GM19452 (cell line): ENCODE measurements at regions not wholly inside any gene's neighbourhood (a gene's known extent, or its start where the extent isn't known, plus 50 kb on each side); places are given as distances from the start of the nearest gene placed in this dataset.

Source experiments
- ATAC-seq: cut with Tn5 transposase; IDR thresholded peaks from one replicate; pipeline ENCODE4 v1.9.1; 2021; ENCODE audit not compliant: unreplicated experiment

DNA sequence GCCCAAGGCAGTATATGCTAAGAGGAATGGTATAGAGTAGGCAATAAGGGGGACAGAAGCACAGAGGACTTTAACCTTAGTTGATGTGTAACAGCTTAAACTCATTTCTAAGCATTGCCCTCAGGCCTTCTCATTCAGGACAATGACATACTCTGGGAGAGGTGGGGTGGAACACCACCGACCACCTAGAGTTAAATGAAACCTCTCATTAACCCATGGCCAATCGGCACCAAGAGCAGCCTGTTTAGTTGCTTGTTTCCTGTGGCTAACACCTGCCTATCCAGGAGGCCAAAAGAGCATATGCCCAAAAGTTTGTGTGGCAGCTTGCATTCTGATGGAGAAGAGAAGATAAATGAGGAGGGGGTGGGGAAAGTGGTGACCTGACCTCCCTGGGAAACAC lies 50.0 kb downstream of the PABIR2 start:
- ATAC-seq: no peak

GRCh38 chrX:134746410-134746785 lies 50.6 kb downstream of the PABIR2 start:
- no peak for ATAC-seq

DNA sequence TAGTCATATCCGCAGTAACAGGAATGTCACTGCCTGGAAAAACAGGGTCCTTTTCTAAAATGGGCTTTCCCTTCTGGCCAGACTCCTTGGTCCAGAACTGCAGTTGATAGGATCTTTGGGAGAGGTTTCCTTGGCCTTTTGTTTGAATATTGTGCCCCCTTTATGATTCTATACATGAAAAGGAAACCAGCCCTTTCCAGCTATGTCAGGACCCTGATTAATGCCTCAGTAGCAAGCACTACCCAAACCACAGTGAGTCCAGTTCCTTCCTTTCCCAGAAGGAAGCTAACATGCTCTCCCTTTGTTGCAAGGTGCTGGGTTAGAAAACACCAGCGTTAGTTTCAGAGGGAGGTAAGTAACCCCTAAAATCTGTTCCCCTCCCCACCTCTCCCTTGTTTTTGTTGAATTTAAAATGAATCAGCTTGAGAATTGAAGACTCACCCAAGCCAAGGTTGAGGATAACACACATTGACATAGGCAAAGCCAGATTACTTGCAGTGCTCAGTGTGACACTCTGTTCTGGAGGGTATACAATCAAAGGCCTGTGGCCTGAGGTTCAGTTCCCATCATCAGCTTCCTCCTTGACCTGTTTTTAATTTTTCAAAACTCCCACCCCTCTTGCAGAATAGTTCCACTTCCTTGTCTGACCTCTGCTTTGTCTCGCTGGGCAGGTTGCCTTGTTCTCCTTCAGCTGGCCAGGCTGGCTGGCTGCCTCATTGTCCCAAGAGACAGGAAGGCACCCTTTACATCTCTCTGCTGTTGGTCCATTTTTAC lies 51.2 kb downstream of the PABIR2 start:
- no peak for ATAC-seq

- ATAC-seq: no peak
Observed at GRCh38 chrX:134743091-134743490, 53.9 kb downstream of the PABIR2 start.

DNA sequence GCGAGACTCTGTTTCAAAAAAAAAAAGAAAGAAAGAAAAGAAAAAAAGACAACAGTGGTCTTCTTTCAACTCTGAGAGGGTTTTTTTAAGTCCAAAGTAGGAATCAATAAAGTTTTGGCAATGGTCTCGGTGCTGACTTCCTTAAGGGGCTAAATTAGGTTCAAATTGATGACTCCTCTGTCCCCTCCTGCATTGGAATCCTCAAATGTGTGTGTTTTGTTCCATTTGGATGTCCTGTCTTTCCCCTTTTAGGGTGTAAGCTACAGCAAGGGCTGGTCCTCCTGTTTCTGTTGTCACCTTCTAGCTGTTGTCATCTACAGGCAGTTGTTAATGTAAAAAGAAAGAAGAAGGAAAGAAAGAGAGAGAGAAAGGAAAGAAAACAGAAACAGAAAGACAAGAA lies 54.4 kb downstream of the PABIR2 start:
- ATAC-seq: no peak

- no peak for ATAC-seq
Observed at GRCh38 chrX:134741746-134742145, 55.3 kb downstream of the PABIR2 start.

DNA sequence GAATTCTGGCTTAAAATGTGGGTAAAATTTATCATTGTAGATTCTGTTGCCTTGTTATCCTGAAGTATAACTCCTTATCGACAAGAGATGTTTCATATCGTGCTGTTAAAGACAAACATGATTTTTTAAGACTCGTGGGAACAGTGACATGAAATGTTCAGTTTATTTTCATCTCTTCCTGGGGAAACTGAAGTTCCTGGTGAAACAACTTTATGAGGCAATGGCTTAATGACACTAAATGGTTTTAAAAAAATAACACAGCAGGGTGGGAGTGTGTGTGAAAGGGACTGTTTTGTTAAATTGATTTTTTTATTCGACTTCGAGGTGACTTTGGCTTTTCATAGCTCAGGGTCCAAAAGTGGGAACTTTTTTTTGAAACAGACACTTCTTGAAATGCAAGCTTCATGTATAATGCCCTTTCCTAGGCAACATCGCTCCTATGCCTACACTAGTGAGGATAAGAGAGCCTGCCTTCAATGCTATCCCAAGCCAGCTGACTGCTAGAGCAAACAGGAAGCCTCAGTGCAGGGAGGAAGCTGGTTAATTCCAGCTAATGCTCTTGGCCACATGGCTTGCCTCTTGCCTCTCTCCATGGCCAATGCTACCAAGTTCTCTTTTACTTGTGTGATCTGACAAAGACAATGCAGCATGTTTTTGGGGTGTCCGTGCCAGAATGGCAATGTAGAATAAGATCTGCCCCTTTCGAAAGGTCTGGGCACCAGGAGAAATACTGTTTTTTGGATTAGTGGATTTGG lies 57.8 kb downstream of the PABIR2 start:
- ATAC-seq: no peak

GRCh38 chrX:134738445-134738844 lies 58.6 kb downstream of the PABIR2 start:
- ATAC-seq: no peak

DNA sequence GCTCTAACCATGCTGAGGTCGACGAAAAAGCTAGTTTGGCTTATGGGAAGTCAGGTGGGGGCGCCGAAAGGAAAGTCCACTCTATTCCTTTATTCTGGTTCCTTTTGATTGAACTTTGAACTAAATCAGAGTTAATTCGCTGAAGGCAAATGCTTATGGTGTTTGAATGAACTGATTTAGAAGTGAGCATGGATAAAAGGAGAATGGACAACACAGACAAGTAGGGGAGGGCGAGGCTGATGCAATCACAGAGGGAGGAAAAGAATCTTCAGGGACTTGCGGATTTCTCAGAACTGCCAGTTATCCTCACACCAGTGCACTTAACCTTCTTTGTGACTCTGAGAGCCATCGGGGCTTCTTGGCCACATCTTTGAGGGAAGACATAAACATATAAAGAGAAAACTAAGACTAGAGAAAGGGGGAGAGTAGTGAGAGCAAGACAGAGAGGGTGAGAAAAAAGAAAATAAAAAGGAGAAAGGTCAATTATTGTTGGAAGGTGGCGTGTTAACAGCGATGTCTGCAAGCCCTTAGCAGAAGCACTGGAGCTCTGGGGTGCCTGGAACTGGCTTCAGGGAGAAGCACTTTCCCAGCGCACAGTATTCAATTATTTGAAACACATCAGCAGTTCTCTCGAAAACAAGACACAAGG lies 59.2 kb downstream of the PABIR2 start:
- ATAC-seq: no peak

DNA sequence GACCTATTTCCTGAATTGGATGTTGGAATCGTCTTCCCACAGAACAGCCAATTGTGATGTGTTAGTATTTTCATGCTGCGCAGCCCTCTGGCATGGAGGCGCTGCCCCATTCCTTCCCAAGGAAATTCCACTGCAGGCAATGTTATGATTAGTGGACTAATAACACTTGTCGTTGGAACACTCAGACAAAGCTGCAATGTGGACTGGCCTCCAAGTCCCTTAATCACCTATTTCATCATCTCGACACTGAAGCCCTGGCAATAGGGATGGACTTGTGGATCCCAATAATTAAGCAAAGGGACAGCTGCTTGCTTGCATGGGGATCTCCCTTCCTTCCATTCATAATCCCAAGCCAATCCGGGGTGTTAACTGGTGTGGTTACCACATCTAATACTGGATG lies 59.9 kb downstream of the PABIR2 start:
- ATAC-seq: no peak

DNA sequence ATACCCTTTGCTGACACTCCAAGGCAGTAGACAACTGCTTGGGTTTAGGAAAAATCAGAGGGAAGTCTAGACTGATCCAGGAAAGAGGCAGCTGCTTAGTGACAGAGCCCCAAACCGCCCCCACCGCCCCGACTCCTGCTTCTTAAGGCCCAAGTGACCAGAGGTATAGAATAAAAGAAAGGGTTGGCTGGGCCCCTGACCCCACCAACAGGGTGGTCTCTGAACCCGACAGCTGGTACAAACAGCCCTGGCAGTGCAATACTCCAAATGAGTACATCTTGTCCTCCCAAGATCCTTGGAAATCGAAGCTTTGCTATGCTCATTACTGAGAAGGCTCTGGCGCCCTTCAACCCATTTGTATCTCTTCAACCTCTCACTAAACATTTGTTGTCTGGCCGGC lies 60.6 kb downstream of the PABIR2 start:
- ATAC-seq: no peak

GRCh38 chrX:134735015-134735414 lies 62.0 kb downstream of the PABIR2 start:
- ATAC-seq: no peak

- no peak for ATAC-seq
Observed at GRCh38 chrX:134734466-134734952, 62.5 kb downstream of the PABIR2 start.

- ATAC-seq: no peak
Observed at GRCh38 chrX:134733591-134733990, 63.4 kb downstream of the PABIR2 start.

GRCh38 chrX:134732676-134733075 lies 64.3 kb downstream of the PABIR2 start:
- ATAC-seq: no peak

DNA sequence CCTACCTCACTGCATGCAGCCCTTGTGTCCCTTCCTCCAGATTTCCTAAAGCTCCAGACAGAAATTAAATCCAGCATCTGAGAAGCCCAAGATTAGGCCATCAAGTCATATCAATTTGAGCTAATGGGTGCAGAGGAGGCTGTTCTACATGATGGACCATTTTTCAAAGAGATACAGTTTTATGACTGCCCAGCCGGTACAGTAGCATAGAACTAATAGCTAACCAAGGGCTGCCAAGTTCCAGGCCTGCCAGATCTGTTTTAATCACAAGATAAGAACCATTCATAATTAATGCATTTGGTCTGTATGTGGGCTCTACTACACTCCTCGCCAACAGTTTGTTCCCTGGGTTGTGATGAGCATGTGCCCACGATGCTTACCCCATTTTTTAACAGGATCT lies 64.9 kb downstream of the PABIR2 start:
- ATAC-seq: no peak

- ATAC-seq: no peak
Observed at GRCh38 chrX:134727363-134727762, 69.1 kb upstream of the PLAC1 start.

DNA sequence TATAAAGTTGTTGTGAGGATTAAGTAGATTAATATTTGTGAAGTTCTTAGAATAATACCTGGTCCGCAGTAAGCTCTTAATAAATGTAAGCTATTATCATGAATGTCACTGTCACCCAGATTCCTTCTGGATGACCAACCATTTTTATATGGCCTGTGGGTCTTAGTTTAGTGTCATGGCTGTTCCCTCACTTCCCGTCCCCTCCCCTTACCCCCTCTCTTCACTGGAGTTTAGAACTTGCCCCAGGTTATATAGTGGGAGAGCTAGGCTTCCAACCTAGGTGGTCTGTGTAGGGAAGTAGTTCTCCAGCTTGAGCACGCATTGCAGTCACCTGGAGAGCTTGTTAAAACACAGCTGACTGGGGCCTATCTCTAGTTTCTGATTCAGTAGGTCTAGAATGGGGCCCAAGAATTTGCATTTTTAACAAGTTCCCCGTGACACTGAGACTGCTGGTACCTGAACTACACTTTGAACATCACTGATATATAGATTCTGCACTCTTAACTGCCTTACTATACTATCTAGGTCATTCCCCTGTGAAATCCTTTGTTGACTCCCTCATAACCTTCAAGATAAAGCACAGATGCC lies 66.9 kb upstream of the PLAC1 start:
- ATAC-seq: no peak

DNA sequence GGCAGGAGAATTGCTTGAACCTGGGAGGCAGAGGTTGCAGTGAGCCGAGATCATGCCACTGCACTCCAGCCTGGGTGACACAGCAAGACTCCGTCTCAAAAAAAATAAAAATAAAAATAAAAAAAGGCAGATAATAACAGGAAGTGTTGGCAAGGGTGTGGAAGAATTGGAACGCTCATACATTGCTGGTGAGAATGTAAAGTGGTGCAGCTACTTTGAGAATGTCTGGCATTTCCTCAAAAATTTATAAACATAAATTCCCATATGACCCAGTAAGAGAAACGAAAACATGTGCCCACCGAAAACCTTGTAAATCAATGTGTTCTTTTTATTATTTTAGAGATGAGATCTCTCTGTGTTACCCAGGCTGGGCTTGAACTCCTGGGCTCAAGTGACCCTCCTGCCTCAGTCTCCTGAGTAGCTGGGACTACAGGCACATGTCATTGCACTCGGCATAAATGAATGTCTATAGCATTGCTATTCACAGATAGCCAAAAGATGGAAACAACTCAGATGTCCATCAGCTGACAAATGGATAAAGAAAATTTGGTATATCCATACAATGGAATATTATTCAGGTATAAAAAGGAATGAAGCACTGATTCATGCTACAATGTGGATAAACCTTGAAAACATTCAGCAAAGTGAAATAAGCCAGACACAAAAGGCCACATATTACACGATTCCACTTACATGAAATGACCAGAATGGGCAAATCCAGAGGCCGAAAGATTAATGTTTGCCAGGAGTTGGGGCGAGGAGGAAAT lies 63.7 kb upstream of the PLAC1 start:
- no peak for ATAC-seq

GRCh38 chrX:134718966-134719317 lies 60.7 kb upstream of the PLAC1 start:
- peak; percentile 90 for ATAC-seq
